ENCODE measurements at regions not wholly inside any gene's neighbourhood (a gene's known extent, or its start where the extent isn't known, plus 50 kb on each side); places are given as distances from the start of the nearest gene placed in this dataset.

DNA sequence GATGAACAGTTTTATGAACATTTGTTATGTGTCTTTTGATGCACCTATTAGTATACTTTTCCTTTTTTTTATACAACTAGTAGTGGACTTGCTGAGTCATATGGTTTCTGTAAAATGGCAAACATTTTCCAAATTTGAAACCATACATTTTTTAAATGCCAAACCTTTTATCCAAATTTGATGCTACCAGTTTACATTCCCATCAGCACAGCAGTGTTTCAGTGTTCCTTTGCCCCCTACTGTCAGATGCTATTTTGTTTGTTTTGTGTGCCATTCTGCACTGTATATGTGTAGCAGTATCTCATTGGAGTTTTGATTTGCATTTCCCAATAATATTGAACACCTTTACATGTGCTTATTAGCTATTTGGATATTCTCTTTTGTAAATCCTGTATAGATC lies 219.4 kb downstream of the TANC2 start:
- TF ChIP-seq YY1 (IDR thresholded peaks at IDR 0.05; ENCODE audit: insufficient read depth, insufficient read length) (no peak), SUZ12 (IDR thresholded peaks at IDR 0.05; ENCODE audit: extremely low read depth, insufficient read depth, insufficient read length) (no peak)

Measured in NT2/D1 (cell line).